ENCODE measurements at regions not wholly inside any gene's neighbourhood (a gene's known extent, or its start where the extent isn't known, plus 50 kb on each side); places are given as distances from the start of the nearest gene placed in this dataset.

DNA sequence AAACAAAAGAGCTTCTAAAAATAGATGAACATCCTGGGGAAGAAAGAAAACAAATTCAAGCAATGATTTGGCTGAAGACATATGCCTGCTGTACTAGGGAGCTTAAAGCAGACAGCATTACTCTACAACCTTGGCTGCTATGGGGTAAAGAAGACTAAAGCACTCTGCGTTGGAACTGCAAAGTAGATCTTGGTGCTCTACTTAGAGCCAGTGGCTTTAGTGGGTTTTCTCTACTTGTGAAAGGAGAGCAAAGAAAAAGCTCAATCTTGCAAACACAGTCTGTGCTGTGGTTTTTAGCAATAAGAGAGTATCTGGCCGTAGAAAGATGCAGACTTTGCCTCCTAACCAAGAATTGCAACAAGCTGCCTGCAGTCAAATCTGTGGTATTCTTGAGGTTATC is 334.7 kb upstream of the NDST3 start:
- TF ChIP-seq POLR2AphosphoS5 (IDR thresholded peaks at IDR 0.05; ENCODE audit: low read depth, low read length) (no peak), POLR2A (IDR thresholded peaks at IDR 0.05; ENCODE audit: low read depth, low read length) (no peak), TAF1 (IDR thresholded peaks at IDR 0.05; ENCODE audit: borderline replicate concordance, low read depth, low read length) (no peak)
